Kidney (tissue), 13 donors: ENCODE measurements at regions not wholly inside any gene's neighbourhood (a gene's known extent, or its start where the extent isn't known, plus 50 kb on each side); places are given as distances from the start of the nearest gene placed in this dataset.

Experiments used
- DNase-seq, 5 donors: peaks; one replicate each; pipeline ENCODE4 v3.0.0-alpha.2; 2013 to 2020
- FAIRE-seq: peaks from 2 replicates; lab custom pipeline; 2012; peaks lifted over from hg19 to GRCh38; lab: Jason Lieb, UNC
- H3K27ac ChIP-seq, 2 donors: one replicate each; pipeline ENCODE4 v1.7.0; 2013; ENCODE audit warnings: low read depth in 2 of 2, low read length in 2 of 2, inconsistent platforms in 1 of 2
- H3K27me3 ChIP-seq: one replicate; pipeline ENCODE4 v1.7.1; 2013; ENCODE audit warnings: low read length, inconsistent platforms; ENCODE audit not compliant: control insufficient read depth, insufficient read depth
- H3K36me3 ChIP-seq, 3 donors: one replicate each; pipeline versions ENCODE4 v1.7.0 to v1.7.1; 2013; ENCODE audit warnings: low read length in 3 of 3, control low read depth in 1 of 3, inconsistent platforms in 1 of 3; ENCODE audit not compliant: insufficient read depth in 3 of 3, control insufficient read depth in 2 of 3
- H3K4me1 ChIP-seq, 3 donors: one replicate each; pipeline versions ENCODE4 v1.7.0 to v1.7.1; 2013; ENCODE audit warnings: low read length in 3 of 3, inconsistent platforms in 1 of 3, low read depth in 1 of 3; ENCODE audit not compliant: control insufficient read depth in 2 of 3, insufficient read depth in 2 of 3
- H3K4me3 ChIP-seq, 3 donors: one replicate each; pipeline versions ENCODE4 v1.7.0 to v1.8.1; 2013; ENCODE audit warnings: low read length in 3 of 3, control low read depth in 1 of 3, inconsistent platforms in 1 of 3
- H3K9ac ChIP-seq, 3 donors: one replicate each; pipeline versions ENCODE4 v1.7.0 to v1.7.1; 2013; ENCODE audit warnings: low read length in 3 of 3, control low read depth in 1 of 3, inconsistent platforms in 1 of 3
- H3K9me3 ChIP-seq, 3 donors: one replicate each; pipeline versions ENCODE4 v1.7.0 to v1.7.1; 2013; ENCODE audit warnings: low read length in 3 of 3, control low read depth in 1 of 3, inconsistent platforms in 1 of 3; ENCODE audit not compliant: control insufficient read depth in 2 of 3, insufficient read depth in 1 of 3
- intact Hi-C: fragments of 100-400 bp; cut with DNase I; formaldehyde crosslinking; loops from one replicate; pipeline ENCODE4 v1.11.1; 2022
- TF ChIP-seq, protein P1 (sequence below): IDR thresholded peaks from 3 replicates; pipeline ENCODE4 v1.5.1; 2012; ENCODE audit warnings: mild to moderate bottlenecking, moderate library complexity, borderline replicate concordance; ENCODE audit not compliant: insufficient read depth; ENCODE audit errors: extremely low read depth
- donor health status: control.
- donor health status: control.
- donor health status: control.
- donor health status: control.
- donor health status: control.
- donor health status: DM: yes; HTN: yes; CAD: no.
- donor health status: Normal renal cell carcinoma (clear cell type).

DNA sequence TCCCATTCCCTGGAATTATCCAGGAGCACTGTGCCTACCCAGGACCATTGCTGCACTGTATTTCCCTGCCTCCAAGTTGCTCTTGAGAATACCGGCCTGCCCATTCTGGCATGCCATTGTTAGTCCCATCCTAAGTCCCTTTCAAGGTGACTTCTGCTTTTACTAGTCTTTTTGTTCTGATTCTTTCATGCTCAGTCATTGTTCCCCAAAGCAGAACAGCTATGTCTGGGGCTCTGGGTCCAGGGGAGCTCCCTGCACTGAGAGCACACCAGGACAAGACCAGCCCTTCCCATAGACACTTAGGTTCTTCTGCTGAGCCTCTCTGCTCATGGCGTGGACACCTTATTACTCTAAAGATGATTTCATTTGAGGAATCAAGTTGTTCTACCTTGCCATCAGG, 388.9 kb upstream of the KLF4 start:
- intact Hi-C loops = no loop called here
- Histone ChIP-seq H3K4me3 (no peak overlapping the region), H3K27ac (no peak overlapping the region), H3K9me3 (no peaks in the 10 kb centered on the region), H3K36me3 (no peaks in the 10 kb centered on the region), H3K9ac (no peak overlapping the region), H3K27me3 (no peaks in the 10 kb centered on the region), H3K4me1 (no peaks in the 10 kb centered on the region)
- TF ChIP-seq, protein P1, sequence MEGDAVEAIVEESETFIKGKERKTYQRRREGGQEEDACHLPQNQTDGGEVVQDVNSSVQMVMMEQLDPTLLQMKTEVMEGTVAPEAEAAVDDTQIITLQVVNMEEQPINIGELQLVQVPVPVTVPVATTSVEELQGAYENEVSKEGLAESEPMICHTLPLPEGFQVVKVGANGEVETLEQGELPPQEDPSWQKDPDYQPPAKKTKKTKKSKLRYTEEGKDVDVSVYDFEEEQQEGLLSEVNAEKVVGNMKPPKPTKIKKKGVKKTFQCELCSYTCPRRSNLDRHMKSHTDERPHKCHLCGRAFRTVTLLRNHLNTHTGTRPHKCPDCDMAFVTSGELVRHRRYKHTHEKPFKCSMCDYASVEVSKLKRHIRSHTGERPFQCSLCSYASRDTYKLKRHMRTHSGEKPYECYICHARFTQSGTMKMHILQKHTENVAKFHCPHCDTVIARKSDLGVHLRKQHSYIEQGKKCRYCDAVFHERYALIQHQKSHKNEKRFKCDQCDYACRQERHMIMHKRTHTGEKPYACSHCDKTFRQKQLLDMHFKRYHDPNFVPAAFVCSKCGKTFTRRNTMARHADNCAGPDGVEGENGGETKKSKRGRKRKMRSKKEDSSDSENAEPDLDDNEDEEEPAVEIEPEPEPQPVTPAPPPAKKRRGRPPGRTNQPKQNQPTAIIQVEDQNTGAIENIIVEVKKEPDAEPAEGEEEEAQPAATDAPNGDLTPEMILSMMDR = no peak
- DNase-seq = no peak
- no peak for FAIRE-seq

DNA sequence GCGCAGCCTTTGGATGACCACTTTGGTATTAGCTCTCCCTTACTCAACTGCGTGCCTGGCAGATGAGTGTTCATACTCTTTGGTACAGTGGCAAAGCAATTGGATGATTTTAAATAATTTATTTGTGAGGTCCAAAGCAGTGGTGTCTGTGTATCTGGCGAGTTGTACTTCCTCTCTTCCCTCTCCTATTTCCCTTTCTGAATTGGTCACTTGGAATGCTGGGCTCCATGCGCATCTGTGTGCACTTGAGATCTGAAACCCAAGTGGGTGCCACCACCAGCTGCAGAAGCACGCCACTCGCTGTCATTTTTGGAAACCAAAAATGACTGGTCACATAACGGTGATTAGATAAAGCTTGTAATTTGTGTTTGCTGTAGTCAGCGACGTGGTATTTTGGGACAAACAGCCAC, 386.0 kb upstream of the KLF4 start:
- TF ChIP-seq, protein P1 = no peak
- no peak overlapping the region for H3K4me3 ChIP-seq
- DNase-seq (no peak), FAIRE-seq (no peak)
- H3K9me3 ChIP-seq = no peaks in the 10 kb centered on the region
- H3K4me1 ChIP-seq = no peaks in the 10 kb centered on the region
- H3K36me3 ChIP-seq = no peaks in the 10 kb centered on the region
- H3K9ac ChIP-seq = no peak overlapping the region
- H3K27me3 ChIP-seq = no peaks in the 10 kb centered on the region
- no peak overlapping the region for H3K27ac ChIP-seq
- intact Hi-C loops = no loop called here

DNA sequence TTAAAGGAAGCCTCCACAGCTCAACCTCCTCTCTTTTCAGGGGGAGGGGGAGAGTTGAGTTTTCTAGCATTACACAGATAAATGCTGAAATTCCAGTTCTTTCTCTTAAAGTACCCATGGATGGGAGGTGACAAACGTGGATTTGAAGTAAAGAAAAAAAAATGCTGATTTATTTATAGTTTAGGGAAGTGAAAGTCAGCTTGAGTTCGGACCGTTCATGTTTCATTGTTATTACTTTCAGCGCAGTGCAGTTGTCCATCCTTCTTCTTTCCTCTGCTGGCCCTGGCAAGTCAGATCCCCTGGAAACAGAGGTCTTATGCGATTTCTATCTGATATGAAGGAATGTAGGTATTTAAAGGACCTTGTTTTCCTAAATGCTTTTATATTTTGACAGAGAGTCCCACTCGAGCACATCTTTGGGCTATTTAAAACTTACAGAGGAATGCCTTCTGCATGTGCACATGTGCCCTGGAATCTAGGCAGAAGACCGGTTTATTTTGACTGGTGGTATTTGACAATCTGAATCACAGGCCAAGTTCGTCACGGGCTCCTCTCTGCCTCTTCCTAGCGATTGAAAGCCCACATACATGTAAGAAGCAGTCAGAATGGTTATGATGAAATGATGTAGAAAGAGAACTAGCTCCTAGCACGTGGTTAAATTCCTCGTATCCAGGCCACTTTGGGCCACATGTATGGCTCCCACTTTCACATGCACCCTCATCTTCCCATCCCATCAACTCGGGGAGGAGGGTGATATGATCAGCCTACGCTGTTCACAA, 385.2 kb upstream of the KLF4 start:
- Histone ChIP-seq H3K9ac (no peak overlapping the region), H3K36me3 (no peaks in the 10 kb centered on the region), H3K27ac (no peak overlapping the region), H3K4me1 (no peaks in the 10 kb centered on the region), H3K27me3 (no peaks in the 10 kb centered on the region), H3K4me3 (no peak overlapping the region), H3K9me3 (no peaks in the 10 kb centered on the region)
- FAIRE-seq (no peak), DNase-seq (no peak)
- TF ChIP-seq, protein P1 = no peak
- intact Hi-C loops = no loop called here
